Heart right ventricle (tissue), 16 donors: ENCODE measurements at regions not wholly inside any gene's neighbourhood (a gene's known extent, or its start where the extent isn't known, plus 50 kb on each side); places are given as distances from the start of the nearest gene placed in this dataset.

Source experiments
- ATAC-seq, 8 donors: fragments of 200-7000 bp; cut with Tn5 transposase; one replicate each; pipeline ENCODE4 v1.9.1; 2020; ENCODE audit warnings: mild to moderate bottlenecking in 8 of 8, moderate library complexity in 8 of 8, moderate number of reproducible peaks in 1 of 8
- DNase-seq, 2 donors: peaks; one replicate each; pipeline ENCODE4 v3.0.0-alpha.2; 2020
- H3K27ac ChIP-seq, 10 donors: fragments of 200-600 bp; sonication (generic) in 2 of 10; one replicate each; pipeline versions ENCODE4 v1.5.0 to v1.8.0; 2020 to 2022; ENCODE audit warnings: mild to moderate bottlenecking in 3 of 10
- H3K27me3 ChIP-seq, 7 donors: fragments of 200-600 bp; one replicate each; pipeline ENCODE4 v1.8.0; 2021 to 2022; ENCODE audit warnings: mild to moderate bottlenecking in 2 of 7
- H3K36me3 ChIP-seq, 9 donors: fragments of 200-600 bp; sonication (generic) in 1 of 9; one replicate each; pipeline versions ENCODE4 v1.5.0 to v1.8.0; 2020 to 2022; ENCODE audit warnings: mild to moderate bottlenecking in 2 of 9
- H3K4me1 ChIP-seq, 9 donors: fragments of 200-600 bp; sonication (generic) in 1 of 9; one replicate each; pipeline versions ENCODE4 v1.5.0 to v1.8.0; 2020 to 2022; ENCODE audit warnings: mild to moderate bottlenecking in 4 of 9
- H3K4me3 ChIP-seq, 10 donors: fragments of 200-600 bp; sonication (generic) in 2 of 10; one replicate each; pipeline versions ENCODE4 v1.5.0 to v1.8.0; 2020 to 2022; ENCODE audit warnings: mild to moderate bottlenecking in 7 of 10, moderate library complexity in 2 of 10
- H3K9me3 ChIP-seq, 11 donors: fragments of 200-600 bp in 10 of 11; sonication (generic) in 2 of 11; one replicate each; pipeline versions ENCODE4 v1.5.0 to v1.8.0; 2013 to 2022; ENCODE audit warnings: mild to moderate bottlenecking in 2 of 11, control low read depth in 1 of 11, moderate library complexity in 1 of 11
- WGBS, 2 donors: extraction: QIAGEN DNeasy Blood & Tissue Kit; methylation state at CpG; one replicate each; pipeline ENCODE4 v1.1.7; 2013; ENCODE audit warnings: inconsistent platforms in 1 of 2; 5-methylcytosine and 5-hydroxymethylcytosine counted together
- intact Hi-C, 10 donors: fragments of 100-400 bp; cut with DNase I; formaldehyde crosslinking; loops; one replicate each; pipeline versions ENCODE4 v1.11.1 to v1.14.2; 2022
- TF ChIP-seq, protein P1 (sequence below), 9 donors: fragments of 200-600 bp; sonication (generic) in 2 of 9; IDR thresholded peaks; one replicate each; pipeline versions ENCODE4 v1.5.0 to v1.8.0; 2021 to 2022; ENCODE audit warnings: antibody characterized with exemption in 9 of 9, mild to moderate bottlenecking in 5 of 9, moderate library complexity in 1 of 9
- donor health status: Arrhythmogenic right ventricular cardiomyopathy.
- donor health status: ischemic (EF 13 %, LVEDD 7.1; RV severe dilation, severe dysfunction).
- donor health status: healthy with polysubstance abuse.
- donor health status: DM: no; HTN: yes; CAD: no.
- donor health status: DM: no; HTN: no; CAD: no.
- donor health status: ischemic (EF 25% LVEDD 6.9; RV normal size, moderate dysfunction).
- donor health status: ischemic (EF 25% LVEDD 5.7; RV mildly dilated, moderate dysfunction).
- donor health status: healthy.
- donor health status: DM: yes; HTN: yes; CAD: no.
- donor health status: Ischemic cardiomyopathy.
- donor health status: ischemic (EF 35%, LVEDD 5.7; RV mildly dilated, moderate dysfunction).
- donor health status: nonischemic (EF 11% LVEDD 7.7; RV severe dilation, severe dysfunction).
- donor health status: DM: yes; HTN: yes; CAD: no.
- donor health status: PGD.
- donor health status: ischemic (EF 29% LVEDD 5.4; RV normal size, mild dysfunction).
- donor health status: nonischemic (EF 23%, LVEDD 6.1; RV moderate dilation, normal function).

DNA sequence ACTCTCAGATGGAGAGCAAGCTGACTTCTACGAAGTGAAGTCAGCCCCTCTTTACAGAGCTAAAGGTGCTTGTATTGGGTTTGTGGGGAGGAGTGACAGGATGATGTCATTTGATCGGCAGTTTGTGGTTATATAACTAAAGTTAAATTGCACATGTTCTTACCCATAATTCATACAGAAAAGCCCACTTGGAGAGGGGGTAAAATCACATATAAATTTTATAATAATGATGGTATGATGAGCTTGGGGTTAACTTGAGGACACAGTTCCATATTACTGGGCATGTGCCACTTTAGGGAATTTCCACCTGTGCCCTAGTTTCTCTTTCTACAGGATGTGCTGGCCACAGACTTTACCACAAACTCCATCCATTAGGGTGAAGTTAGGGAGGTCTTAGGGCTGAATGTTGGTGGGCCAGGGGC, 1178.6 kb upstream of the CDH9 start:
- WGBS, 2 donors, result 79 to 80% methylated on average over 2 of the region's 2 CpGs

DNA sequence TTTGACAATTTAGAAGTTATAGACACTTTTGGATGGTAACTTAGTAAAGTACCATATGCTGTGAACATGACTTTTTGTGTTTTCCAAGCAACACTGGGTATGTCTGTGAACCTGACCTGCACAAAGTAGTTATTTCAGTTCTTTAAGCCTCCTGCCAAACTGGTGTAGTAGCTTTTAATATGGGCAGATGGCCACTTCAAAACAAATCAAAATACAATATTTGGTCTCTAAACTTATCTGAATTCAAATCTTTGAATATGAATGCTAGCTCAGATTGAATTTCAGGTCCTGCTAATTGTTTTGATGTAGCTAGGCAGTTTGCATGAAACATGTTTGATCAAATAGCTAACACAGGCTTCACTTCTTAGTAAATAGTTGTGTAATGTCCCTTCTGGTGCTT, 1176.7 kb upstream of the CDH9 start:
- Histone ChIP-seq H3K4me3 (no peak overlapping the region), H3K36me3 (no peaks in the 10 kb centered on the region), H3K27ac (no peak overlapping the region), H3K27me3 (no peaks in the 10 kb centered on the region), H3K9me3 (peaks cover 0 to 27% (median 0%) of the 10 kb centered on the region in 11 donors), H3K4me1 (no peaks in the 10 kb centered on the region)
- DNase-seq (no peak), ATAC-seq (no peak)
- TF ChIP-seq, protein P1, sequence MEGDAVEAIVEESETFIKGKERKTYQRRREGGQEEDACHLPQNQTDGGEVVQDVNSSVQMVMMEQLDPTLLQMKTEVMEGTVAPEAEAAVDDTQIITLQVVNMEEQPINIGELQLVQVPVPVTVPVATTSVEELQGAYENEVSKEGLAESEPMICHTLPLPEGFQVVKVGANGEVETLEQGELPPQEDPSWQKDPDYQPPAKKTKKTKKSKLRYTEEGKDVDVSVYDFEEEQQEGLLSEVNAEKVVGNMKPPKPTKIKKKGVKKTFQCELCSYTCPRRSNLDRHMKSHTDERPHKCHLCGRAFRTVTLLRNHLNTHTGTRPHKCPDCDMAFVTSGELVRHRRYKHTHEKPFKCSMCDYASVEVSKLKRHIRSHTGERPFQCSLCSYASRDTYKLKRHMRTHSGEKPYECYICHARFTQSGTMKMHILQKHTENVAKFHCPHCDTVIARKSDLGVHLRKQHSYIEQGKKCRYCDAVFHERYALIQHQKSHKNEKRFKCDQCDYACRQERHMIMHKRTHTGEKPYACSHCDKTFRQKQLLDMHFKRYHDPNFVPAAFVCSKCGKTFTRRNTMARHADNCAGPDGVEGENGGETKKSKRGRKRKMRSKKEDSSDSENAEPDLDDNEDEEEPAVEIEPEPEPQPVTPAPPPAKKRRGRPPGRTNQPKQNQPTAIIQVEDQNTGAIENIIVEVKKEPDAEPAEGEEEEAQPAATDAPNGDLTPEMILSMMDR (IDR thresholded peaks at IDR 0.05), result no peak
- intact Hi-C loops, result no loop called here

More for the DNA sequence above, 1178.6 kb upstream of the CDH9 start:
- Histone ChIP-seq H3K4me1 (no peaks in the 10 kb centered on the region), H3K27ac (no peak overlapping the region), H3K9me3 (peaks cover 0 to 22% (median 0%) of the 10 kb centered on the region in 11 donors), H3K4me3 (no peak overlapping the region), H3K36me3 (no peaks in the 10 kb centered on the region), H3K27me3 (no peaks in the 10 kb centered on the region)
- ATAC-seq (no peak), DNase-seq (no peak)
- TF ChIP-seq, protein P1 (IDR thresholded peaks at IDR 0.05), result no peak
- intact Hi-C loops, result no loop called here

DNA sequence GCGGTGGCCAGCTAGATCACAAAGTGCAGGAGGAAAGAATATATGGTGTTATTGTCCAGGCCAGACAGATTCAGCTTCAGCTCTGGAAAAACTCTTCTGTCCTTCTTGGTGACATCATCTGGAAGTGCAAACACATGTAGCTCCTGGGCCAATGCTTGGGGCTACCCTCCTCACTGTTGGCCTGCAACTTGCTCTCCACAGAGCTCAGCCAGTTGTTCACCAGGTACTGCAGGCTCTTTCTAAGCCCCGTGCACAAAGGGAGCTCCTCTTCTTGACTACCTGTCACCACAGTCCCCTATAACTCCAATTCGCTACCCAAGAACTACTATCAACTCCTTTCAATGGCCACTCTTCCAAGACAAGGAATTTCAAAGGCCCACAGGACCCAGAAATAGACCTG, 1175.9 kb upstream of the CDH9 start:
- intact Hi-C loops, result no loop called here
- H3K9me3 ChIP-seq, result peaks cover 0 to 27% (median 0%) of the 10 kb centered on the region in 11 donors
- no peaks in the 10 kb centered on the region for H3K36me3 ChIP-seq
- WGBS, 2 donors, result 71 to 73% methylated on average over 3 of the region's 3 CpGs
- no peak for DNase-seq
- TF ChIP-seq, protein P1 (IDR thresholded peaks at IDR 0.05), result no peak
- H3K4me3 ChIP-seq, result no peak overlapping the region
- ATAC-seq, result no peak
- H3K27ac ChIP-seq, result no peak overlapping the region
- no peaks in the 10 kb centered on the region for H3K27me3 ChIP-seq
- H3K4me1 ChIP-seq, result no peaks in the 10 kb centered on the region

DNA sequence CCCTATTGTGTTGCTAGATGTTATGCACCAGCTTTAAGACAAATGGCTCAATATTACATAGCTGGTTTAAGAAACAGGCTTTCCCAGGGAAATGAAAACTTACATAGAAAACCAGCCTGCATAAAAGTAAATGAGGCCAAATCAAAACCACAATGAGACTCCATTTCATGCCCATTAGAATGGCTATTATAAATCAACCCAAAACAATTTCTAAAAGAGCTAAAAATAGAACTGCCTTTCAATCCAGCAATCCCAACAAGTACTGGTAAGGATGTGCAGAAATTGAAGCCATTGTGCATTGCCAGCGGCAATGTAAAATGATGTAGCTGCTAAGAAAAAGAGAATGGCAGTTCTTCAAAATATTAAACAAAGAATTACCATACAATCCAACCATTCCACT, 1170.0 kb upstream of the CDH9 start:
- ATAC-seq, result no peak
- H3K27ac ChIP-seq, result no peak overlapping the region
- WGBS, 2 donors, result 93 to 100% methylated on average over 1 of the region's 1 CpG
- H3K9me3 ChIP-seq, result peaks cover 0 to 24% (median 0%) of the 10 kb centered on the region in 11 donors
- H3K4me1 ChIP-seq, result no peaks in the 10 kb centered on the region
- no peaks in the 10 kb centered on the region for H3K36me3 ChIP-seq
- intact Hi-C loops, result no loop called here
- no peak for DNase-seq
- no peak overlapping the region for H3K4me3 ChIP-seq
- TF ChIP-seq, protein P1 (IDR thresholded peaks at IDR 0.05), result no peak
- H3K27me3 ChIP-seq, result no peaks in the 10 kb centered on the region
